HCT116 (cell line): ENCODE measurements at regions not wholly inside any gene's neighbourhood (a gene's known extent, or its start where the extent isn't known, plus 50 kb on each side); places are given as distances from the start of the nearest gene placed in this dataset.

Experiments
- CEBPB ChIP-seq: IDR thresholded peaks from 2 replicates; pipeline ENCODE4 v1.6.1; 2012; ENCODE audit warnings: low read depth
- EGR1 ChIP-seq: IDR thresholded peaks from 2 replicates; pipeline ENCODE4 v1.6.1; 2012; ENCODE audit warnings: low read depth
- ELF1 ChIP-seq: IDR thresholded peaks from 2 replicates; pipeline ENCODE4 v1.6.1; 2012; ENCODE audit warnings: low read depth, borderline replicate concordance
- POLR2A ChIP-seq: IDR thresholded peaks from 2 replicates; pipeline ENCODE4 v1.7.0; 2011; ENCODE audit warnings: borderline replicate concordance; ENCODE audit not compliant: insufficient read depth, insufficient read length; ENCODE audit errors: extremely low read depth
- RAD21 ChIP-seq: IDR thresholded peaks from 2 replicates; pipeline ENCODE4 v1.6.1; 2012; ENCODE audit warnings: low read depth, mild to moderate bottlenecking
- ZNF274 ChIP-seq: fragments of 200-500 bp; sonication (Bioruptor generic); IDR thresholded peaks from 2 replicates; pipeline ENCODE4 v1.6.1; 2014; ENCODE audit warnings: mild to moderate bottlenecking, low read depth, low read length, inconsistent platforms
- TF ChIP-seq, protein P1 (sequence below), 3 experiments: fragments of 200-600 bp in 1 of 3; sonication (generic) in 1 of 3; IDR thresholded peaks in 2 of 3; conservative IDR thresholded peaks in 1 of 3; 2 replicates each; pipeline ENCODE4 v1.5.1; 2012 to 2017; ENCODE audit warnings: low read depth in 2 of 3, low read length in 2 of 3, antibody characterized with exemption in 1 of 3, borderline replicate concordance in 1 of 3, control low read depth in 1 of 3, mild to moderate bottlenecking in 1 of 3, mixed read lengths in 1 of 3, mixed run types in 1 of 3, moderate library complexity in 1 of 3; ENCODE audit not compliant: insufficient read depth in 1 of 3
- TF ChIP-seq, protein P2 (sequence below): IDR thresholded peaks from 2 replicates; pipeline ENCODE4 v1.6.1; 2012

DNA sequence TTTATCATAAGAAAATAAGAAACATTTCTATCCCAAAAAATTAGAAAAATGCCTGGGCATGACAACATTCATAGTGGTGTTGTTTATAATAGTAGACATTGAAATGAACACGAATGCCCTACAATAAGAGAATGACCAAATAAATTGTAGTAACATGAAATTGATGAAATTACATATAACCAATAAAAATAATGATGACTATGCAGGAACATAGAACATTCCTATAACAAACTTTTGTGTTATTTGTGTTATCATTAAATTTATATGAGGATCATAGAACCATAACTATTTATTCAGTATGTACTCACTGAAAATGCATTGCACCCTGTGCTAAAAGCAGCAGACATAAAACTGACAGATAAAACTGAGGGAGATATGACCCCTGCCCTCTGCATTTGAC lies 399.7 kb downstream of the CBLN4 start:
- TF ChIP-seq, protein P1, sequence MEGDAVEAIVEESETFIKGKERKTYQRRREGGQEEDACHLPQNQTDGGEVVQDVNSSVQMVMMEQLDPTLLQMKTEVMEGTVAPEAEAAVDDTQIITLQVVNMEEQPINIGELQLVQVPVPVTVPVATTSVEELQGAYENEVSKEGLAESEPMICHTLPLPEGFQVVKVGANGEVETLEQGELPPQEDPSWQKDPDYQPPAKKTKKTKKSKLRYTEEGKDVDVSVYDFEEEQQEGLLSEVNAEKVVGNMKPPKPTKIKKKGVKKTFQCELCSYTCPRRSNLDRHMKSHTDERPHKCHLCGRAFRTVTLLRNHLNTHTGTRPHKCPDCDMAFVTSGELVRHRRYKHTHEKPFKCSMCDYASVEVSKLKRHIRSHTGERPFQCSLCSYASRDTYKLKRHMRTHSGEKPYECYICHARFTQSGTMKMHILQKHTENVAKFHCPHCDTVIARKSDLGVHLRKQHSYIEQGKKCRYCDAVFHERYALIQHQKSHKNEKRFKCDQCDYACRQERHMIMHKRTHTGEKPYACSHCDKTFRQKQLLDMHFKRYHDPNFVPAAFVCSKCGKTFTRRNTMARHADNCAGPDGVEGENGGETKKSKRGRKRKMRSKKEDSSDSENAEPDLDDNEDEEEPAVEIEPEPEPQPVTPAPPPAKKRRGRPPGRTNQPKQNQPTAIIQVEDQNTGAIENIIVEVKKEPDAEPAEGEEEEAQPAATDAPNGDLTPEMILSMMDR (IDR thresholded peaks at IDR 0.05 in 2 of 3, conservative IDR thresholded peaks at IDR 0.05 in 1 of 3; ENCODE audit: borderline replicate concordance in 1 of 3, insufficient read depth in 1 of 3, low read depth in 2 of 3, low read length in 2 of 3): no peak
- TF ChIP-seq, protein P2, sequence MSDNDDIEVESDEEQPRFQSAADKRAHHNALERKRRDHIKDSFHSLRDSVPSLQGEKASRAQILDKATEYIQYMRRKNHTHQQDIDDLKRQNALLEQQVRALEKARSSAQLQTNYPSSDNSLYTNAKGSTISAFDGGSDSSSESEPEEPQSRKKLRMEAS: no peak
- TF ChIP-seq RAD21 (no peak), EGR1 (no peak), POLR2A (no peak), ZNF274 (no peak), CEBPB (no peak), ELF1 (no peak)
